GM12891 (cell line): ENCODE measurements at regions not wholly inside any gene's neighbourhood (a gene's known extent, or its start where the extent isn't known, plus 50 kb on each side); places are given as distances from the start of the nearest gene placed in this dataset.

Source experiments
- PAX5 ChIP-seq: IDR thresholded peaks from 2 replicates; pipeline ENCODE4 v1.6.1; 2011; ENCODE audit warnings: low read length, moderate library complexity, mild to moderate bottlenecking; ENCODE audit not compliant: insufficient read depth, severe bottlenecking
- POLR2A ChIP-seq: IDR thresholded peaks from 2 replicates; pipeline ENCODE4 v1.6.1; 2011; ENCODE audit warnings: low read depth, low read length, control low read depth
- POLR2AphosphoS5 ChIP-seq: IDR thresholded peaks from 2 replicates; pipeline ENCODE4 v1.6.1; 2011; ENCODE audit warnings: low read depth, low read length, control low read depth
- POU2F2 ChIP-seq: IDR thresholded peaks from 2 replicates; pipeline ENCODE4 v1.6.1; 2011; ENCODE audit warnings: low read depth, mild to moderate bottlenecking, control low read depth, low read length, moderate library complexity
- TAF1 ChIP-seq: IDR thresholded peaks from 2 replicates; pipeline ENCODE4 v1.6.1; 2011; ENCODE audit warnings: low read depth, low read length, control low read depth

GRCh38 chr6:74936886-74937285, 269.0 kb downstream of the COL12A1 start:
- TF ChIP-seq POLR2A (no peak), POLR2AphosphoS5 (no peak), PAX5 (no peak), TAF1 (no peak), POU2F2 (no peak)
